ENCODE measurements at regions not wholly inside any gene's neighbourhood (a gene's known extent, or its start where the extent isn't known, plus 50 kb on each side); places are given as distances from the start of the nearest gene placed in this dataset.

DNA sequence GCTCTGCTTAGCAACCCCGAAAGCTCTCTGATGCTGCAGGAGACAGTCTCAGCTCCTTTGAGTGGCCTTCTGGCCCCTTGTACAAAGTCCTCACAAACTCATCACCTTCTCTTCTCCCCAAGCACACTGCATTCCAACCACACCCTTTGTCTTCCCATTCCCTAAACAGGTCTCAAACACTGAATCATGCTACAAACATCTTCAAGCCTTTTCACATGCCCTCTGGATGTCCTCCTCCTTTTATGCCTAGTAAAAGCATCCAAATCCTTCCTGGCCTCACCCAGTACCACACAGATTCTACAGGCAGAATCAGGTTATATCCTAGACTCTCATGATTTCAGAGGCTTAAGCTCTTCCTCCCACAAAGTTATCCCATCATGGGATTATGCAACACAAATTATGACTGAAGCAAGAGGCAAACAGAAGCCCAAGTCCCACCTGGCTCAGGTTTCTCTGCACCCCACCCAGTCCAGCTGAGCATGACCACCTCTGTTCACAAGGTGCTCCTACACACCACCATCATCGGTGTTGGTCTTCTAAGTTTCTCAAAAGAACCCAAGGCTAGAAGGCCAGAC is 61.4 kb upstream of the PCED1B start:
- DNase-seq (ENCODE audit: low spot score), result no peak
- intact Hi-C loops (cut with micrococcal nuclease), result no loop called here
- no peaks in the 10 kb centered on the region for H3K36me3 Mint-ChIP-seq (ENCODE audit: low read depth)
- no peaks in the 10 kb centered on the region for H3K9me3 Mint-ChIP-seq
- peaks cover 23% of the 10 kb centered on the region for H3K27me3 Mint-ChIP-seq (ENCODE audit: low read depth)
- H3K27ac Mint-ChIP-seq, result no peak overlapping the region
- no peak overlapping the region for H3K4me3 Mint-ChIP-seq (ENCODE audit: low read depth)
- peaks cover 2% of the 10 kb centered on the region for H3K4me1 Mint-ChIP-seq (ENCODE audit: low read depth)

DNA sequence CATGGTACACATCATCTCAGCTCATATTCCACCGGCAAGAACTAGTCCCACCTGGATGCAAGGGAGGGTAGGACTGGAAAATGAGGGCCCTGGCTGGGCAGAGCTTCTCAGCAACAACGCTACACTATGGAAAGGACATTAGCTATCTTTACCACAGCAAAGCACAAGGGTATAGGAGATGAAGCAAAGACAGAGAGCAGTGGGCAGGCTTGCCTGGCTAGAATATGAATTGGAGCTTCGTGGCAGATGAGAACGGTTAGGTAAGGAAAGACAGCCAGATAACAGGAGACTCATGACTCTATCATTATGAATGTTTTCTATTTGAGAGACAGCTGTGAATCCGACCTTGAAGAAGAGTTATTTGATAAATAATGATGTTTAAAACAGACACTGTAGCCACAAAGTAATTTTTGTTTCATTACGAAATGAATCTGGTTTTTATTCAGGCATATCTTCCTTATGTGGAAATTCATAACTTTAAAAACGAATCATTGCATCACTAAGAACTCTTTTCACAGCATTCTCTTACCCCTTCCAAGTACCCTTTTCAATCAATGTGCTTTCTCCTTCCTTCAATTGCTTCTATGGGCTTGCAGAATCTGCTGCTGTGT is 59.1 kb upstream of the PCED1B start:
- no peak overlapping the region for H3K4me3 Mint-ChIP-seq (ENCODE audit: low read depth)
- peaks cover 5% of the 10 kb centered on the region for H3K4me1 Mint-ChIP-seq (ENCODE audit: low read depth)
- no peak for DNase-seq (ENCODE audit: low spot score)
- H3K27ac Mint-ChIP-seq, result no peak overlapping the region
- H3K27me3 Mint-ChIP-seq (ENCODE audit: low read depth), result peaks cover 22% of the 10 kb centered on the region
- no peaks in the 10 kb centered on the region for H3K36me3 Mint-ChIP-seq (ENCODE audit: low read depth)
- H3K9me3 Mint-ChIP-seq, result no peaks in the 10 kb centered on the region
- intact Hi-C loops (cut with micrococcal nuclease), result loop anchor here (5.0 kb wide), 1 partner anchor 343 kb away; no protein-coding TSS in a partner anchor

GRCh38 chr12:47021298-47021697 is 58.1 kb upstream of the PCED1B start:
- Mint-ChIP-seq H3K4me3 (ENCODE audit: low read depth) (no peak overlapping the region), H3K27ac (no peak overlapping the region), H3K4me1 (ENCODE audit: low read depth) (peaks cover 5% of the 10 kb centered on the region), H3K36me3 (ENCODE audit: low read depth) (no peaks in the 10 kb centered on the region), H3K27me3 (ENCODE audit: low read depth) (peaks cover 26% of the 10 kb centered on the region), H3K9me3 (no peaks in the 10 kb centered on the region)
- intact Hi-C loops (cut with micrococcal nuclease), result loop anchor here (5.0 kb wide), 1 partner anchor 344 kb away; no protein-coding TSS in a partner anchor
- DNase-seq (ENCODE audit: low spot score), result no peak

- Mint-ChIP-seq H3K4me1 (ENCODE audit: low read depth) (peaks cover 5% of the 10 kb centered on the region), H3K9me3 (no peaks in the 10 kb centered on the region), H3K36me3 (ENCODE audit: low read depth) (no peaks in the 10 kb centered on the region), H3K27me3 (ENCODE audit: low read depth) (peaks cover 20% of the 10 kb centered on the region), H3K27ac (no peak overlapping the region), H3K4me3 (ENCODE audit: low read depth) (no peak overlapping the region)
- no peak for DNase-seq (ENCODE audit: low spot score)
- intact Hi-C loops (cut with micrococcal nuclease), result loop anchor here (5.0 kb wide), 1 partner anchor 345 kb away; no protein-coding TSS in a partner anchor
Observed at GRCh38 chr12:47022296-47022695, 57.1 kb upstream of the PCED1B start.

- no peak for DNase-seq (ENCODE audit: low spot score)
- Mint-ChIP-seq H3K4me1 (ENCODE audit: low read depth) (peaks cover 5% of the 10 kb centered on the region), H3K36me3 (ENCODE audit: low read depth) (no peaks in the 10 kb centered on the region), H3K4me3 (ENCODE audit: low read depth) (no peak overlapping the region), H3K9me3 (no peaks in the 10 kb centered on the region), H3K27ac (no peak overlapping the region), H3K27me3 (ENCODE audit: low read depth) (peaks cover 13% of the 10 kb centered on the region)
- intact Hi-C loops (cut with micrococcal nuclease), result loop anchor here (5.0 kb wide), 1 partner anchor 346 kb away; no protein-coding TSS in a partner anchor
Observed at GRCh38 chr12:47023311-47023710, 56.1 kb upstream of the PCED1B start.

DNA sequence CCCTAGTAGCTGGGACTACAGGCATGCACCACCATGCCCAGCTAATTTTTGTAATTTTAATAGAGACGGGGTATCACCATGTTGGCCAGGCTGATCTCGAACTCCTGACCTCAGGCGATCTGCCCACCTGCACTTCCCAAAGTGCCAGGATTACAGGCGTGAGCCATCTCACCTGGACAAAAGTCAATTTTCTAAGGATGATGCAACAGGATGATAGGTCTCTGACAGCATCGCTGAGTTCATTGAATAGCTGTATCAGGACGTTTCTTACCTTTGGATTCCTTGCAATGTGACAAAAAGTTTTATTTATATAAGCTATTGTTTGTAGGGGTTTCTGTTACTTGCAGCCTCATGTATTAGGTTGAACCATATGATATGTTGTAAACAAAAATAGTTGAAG is 55.5 kb upstream of the PCED1B start:
- Mint-ChIP-seq H3K27ac (no peak overlapping the region), H3K27me3 (ENCODE audit: low read depth) (peaks cover 13% of the 10 kb centered on the region), H3K9me3 (no peaks in the 10 kb centered on the region), H3K36me3 (ENCODE audit: low read depth) (no peaks in the 10 kb centered on the region), H3K4me3 (ENCODE audit: low read depth) (no peak overlapping the region), H3K4me1 (ENCODE audit: low read depth) (peaks cover 5% of the 10 kb centered on the region)
- DNase-seq (ENCODE audit: low spot score), result no peak
- intact Hi-C loops (cut with micrococcal nuclease), result loop anchor here (5.0 kb wide), 1 partner anchor 347 kb away; no protein-coding TSS in a partner anchor

GRCh38 chr12:47024463-47024862 is 55.0 kb upstream of the PCED1B start:
- Mint-ChIP-seq H3K27me3 (ENCODE audit: low read depth) (peaks cover 11% of the 10 kb centered on the region), H3K36me3 (ENCODE audit: low read depth) (no peaks in the 10 kb centered on the region), H3K4me1 (ENCODE audit: low read depth) (peaks cover 6% of the 10 kb centered on the region), H3K9me3 (no peaks in the 10 kb centered on the region), H3K4me3 (ENCODE audit: low read depth) (no peak overlapping the region), H3K27ac (no peak overlapping the region)
- DNase-seq (ENCODE audit: low spot score), result no peak
- intact Hi-C loops (cut with micrococcal nuclease), result loop anchor here (5.0 kb wide), 1 partner anchor 347 kb away; no protein-coding TSS in a partner anchor

- H3K4me3 Mint-ChIP-seq (ENCODE audit: low read depth), result no peak overlapping the region
- peaks cover 7% of the 10 kb centered on the region for H3K27me3 Mint-ChIP-seq (ENCODE audit: low read depth)
- intact Hi-C loops (cut with micrococcal nuclease), result no loop called here
- DNase-seq (ENCODE audit: low spot score), result no peak
- no peak overlapping the region for H3K27ac Mint-ChIP-seq
- peaks cover 7% of the 10 kb centered on the region for H3K4me1 Mint-ChIP-seq (ENCODE audit: low read depth)
- H3K9me3 Mint-ChIP-seq, result no peaks in the 10 kb centered on the region
- no peaks in the 10 kb centered on the region for H3K36me3 Mint-ChIP-seq (ENCODE audit: low read depth)
Observed at GRCh38 chr12:47025349-47025748, 54.1 kb upstream of the PCED1B start.

DNA sequence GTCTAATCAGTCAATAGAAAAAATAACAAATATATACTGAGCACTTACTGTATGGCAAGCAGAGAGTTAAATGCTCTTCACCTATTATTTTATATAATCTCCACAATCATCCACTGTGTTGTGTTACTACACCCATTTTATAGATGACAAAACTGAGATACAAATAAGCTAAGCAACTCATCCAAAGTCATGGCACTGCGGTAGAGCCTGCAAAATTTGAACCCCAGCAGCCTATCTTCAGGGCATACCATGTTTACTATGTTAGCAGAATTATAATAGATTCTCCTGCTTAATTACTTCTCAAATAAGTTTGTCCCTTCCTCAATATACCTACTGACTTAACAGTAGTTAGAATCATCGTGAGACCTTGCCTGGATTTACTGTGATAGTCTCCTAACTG is 53.6 kb upstream of the PCED1B start:
- peaks cover 7% of the 10 kb centered on the region for H3K4me1 Mint-ChIP-seq (ENCODE audit: low read depth)
- DNase-seq (ENCODE audit: low spot score), result no peak
- peaks cover 9% of the 10 kb centered on the region for H3K27me3 Mint-ChIP-seq (ENCODE audit: low read depth)
- no peak overlapping the region for H3K4me3 Mint-ChIP-seq (ENCODE audit: low read depth)
- H3K9me3 Mint-ChIP-seq, result no peaks in the 10 kb centered on the region
- no peak overlapping the region for H3K27ac Mint-ChIP-seq
- no peaks in the 10 kb centered on the region for H3K36me3 Mint-ChIP-seq (ENCODE audit: low read depth)
- intact Hi-C loops (cut with micrococcal nuclease), result no loop called here

DNA sequence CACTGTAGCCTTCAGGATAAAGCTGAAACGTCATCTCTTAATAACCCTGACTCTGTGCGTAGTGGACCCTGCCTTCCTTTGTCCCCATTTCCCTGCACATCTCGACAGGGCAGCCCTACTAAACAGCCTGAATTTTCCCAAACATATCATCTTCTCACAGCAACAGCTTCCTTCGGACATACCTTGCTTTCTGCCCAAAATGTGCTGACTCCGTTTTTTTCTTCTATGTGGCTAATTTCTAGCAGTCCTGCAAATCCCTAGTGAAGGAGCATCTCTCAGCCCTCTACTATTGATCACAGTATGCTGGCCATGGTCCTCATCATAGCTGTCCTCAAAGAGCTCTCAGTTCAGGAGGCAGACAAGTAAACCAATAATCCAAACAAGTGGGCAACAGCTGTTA is 53.1 kb upstream of the PCED1B start:
- intact Hi-C loops (cut with micrococcal nuclease), result no loop called here
- peaks cover 9% of the 10 kb centered on the region for H3K27me3 Mint-ChIP-seq (ENCODE audit: low read depth)
- DNase-seq (ENCODE audit: low spot score), result no peak
- H3K36me3 Mint-ChIP-seq (ENCODE audit: low read depth), result no peaks in the 10 kb centered on the region
- H3K9me3 Mint-ChIP-seq, result no peaks in the 10 kb centered on the region
- H3K4me3 Mint-ChIP-seq (ENCODE audit: low read depth), result no peak overlapping the region
- peaks cover 5% of the 10 kb centered on the region for H3K4me1 Mint-ChIP-seq (ENCODE audit: low read depth)
- no peak overlapping the region for H3K27ac Mint-ChIP-seq

Data from activated T-helper 2 cell treated with anti-CD3 and anti-CD28 coated beads, Interferon-gamma antibody, Interleukin-2, Interleukin-4, amounts not matched to agents 10 μg/mL and 5 μg/mL and 100 μg/mL, durations not matched to agents 14 hours and 24 hours and 36 hours (primary cell).